Erythroblast (primary cell): ENCODE measurements at regions not wholly inside any gene's neighbourhood (a gene's known extent, or its start where the extent isn't known, plus 50 kb on each side); places are given as distances from the start of the nearest gene placed in this dataset.

Experiments used
- GATA1 ChIP-seq: IDR thresholded peaks from 2 replicates; pipeline ENCODE4 v1.6.1; 2011; ENCODE audit warnings: low read depth, mild to moderate bottlenecking, control low read depth, low read length, moderate library complexity
- POLR2A ChIP-seq: IDR thresholded peaks from 2 replicates; pipeline ENCODE4 v1.6.1; 2011; ENCODE audit warnings: mild to moderate bottlenecking, low read length

DNA sequence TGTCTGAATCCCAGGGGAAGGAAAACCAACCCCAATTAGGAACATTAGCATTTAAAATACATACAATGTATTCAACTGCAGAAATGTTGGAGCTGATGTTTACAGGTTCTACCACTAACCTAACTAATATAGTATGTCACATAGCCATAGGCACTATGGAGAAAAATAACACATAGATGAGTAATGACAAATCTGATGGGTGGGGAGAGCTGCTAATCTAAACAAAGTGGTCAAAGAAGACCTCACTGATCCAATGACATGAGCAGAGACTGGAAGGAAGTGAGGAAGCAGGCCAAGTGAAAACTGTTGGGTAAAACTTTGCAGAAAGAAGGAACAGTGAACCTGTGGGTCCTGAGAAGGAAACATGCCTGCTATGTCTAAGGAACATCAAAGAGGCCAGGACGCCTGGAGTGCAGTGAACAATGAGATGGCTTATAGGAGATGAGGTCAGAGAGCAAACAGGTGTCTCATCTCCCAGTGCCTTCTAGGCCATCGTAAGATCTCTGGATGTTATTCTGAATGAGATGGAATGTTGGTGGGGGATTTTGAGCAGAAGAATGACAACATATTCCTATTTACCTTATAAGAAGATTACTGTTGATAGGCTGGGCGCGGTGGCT is 135.7 kb downstream of the ALDH8A1 start:
- no peak for TF ChIP-seq POLR2A
- TF ChIP-seq GATA1, result no peak
